ENCODE measurements at regions not wholly inside any gene's neighbourhood (a gene's known extent, or its start where the extent isn't known, plus 50 kb on each side); places are given as distances from the start of the nearest gene placed in this dataset.

DNA sequence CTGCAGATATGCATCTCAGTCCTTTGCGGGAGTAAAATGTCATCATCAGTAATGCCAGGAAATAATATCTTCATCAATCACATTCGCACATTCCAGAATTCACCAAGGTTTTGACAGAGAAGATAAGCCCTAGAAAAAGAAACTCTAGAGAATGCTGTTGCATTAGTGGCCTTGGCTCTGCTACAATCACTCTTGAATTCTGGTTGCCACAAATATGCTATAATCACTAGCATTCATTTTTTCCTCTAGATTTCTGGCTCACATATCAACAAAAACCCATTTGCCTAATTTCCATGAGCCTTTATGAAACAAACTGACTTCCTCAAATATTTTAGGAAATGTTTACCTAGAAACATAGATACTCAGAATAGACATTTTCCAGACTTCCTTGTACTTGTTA lies 653.4 kb downstream of the ANXA1 start:
- no peak for DNase-seq

DNA sequence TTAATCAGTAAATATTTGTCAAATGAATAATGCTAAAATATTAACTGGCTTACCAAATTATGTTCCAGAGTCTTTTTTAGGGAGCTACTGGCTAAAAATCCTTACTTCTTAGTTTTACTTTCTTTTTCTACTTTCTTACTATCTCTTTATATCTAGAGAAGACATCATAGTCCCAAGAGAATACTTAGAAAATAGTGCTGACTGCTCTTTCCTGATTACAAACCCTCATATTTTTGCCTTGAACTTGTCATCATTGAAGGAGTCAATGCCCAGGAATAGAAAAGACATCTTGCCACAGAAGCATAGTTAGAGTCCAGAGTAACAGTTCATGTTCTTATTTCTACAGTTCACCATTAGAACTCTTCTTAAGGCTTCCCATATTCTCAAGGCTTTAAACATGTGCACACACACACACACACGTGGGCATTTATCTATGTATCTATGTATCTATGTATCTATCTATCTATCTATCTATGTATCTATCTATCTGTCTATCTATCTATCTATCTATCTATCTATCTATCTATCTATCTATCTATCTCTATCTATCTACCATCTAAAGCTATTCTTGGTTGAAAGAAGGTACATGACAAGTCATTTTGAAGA lies 654.3 kb downstream of the ANXA1 start:
- DNase-seq, result no peak

- no peak for DNase-seq
These were observed 655.2 kb downstream of the ANXA1 start for GRCh38 chr9:73806876-73807275.

DNA sequence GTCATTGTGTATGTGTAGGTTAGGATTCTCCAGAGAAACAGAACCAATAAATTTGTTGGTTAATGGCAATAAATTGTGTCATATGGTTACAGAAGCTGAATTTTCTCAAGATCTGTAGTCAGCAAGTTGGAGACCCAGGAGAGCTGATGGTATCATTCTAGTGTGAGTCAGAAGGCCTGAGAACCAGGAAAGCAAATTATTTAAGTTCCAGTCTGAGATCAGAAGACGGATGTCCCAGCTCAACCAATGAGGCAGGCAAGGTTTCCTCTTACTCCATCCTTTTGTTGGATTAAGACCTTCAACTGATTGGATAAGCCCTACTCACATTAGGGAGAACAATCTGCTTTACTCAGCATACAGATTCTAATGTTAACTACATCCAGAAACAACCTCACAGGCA lies 656.3 kb downstream of the ANXA1 start:
- DNase-seq, result no peak

DNA sequence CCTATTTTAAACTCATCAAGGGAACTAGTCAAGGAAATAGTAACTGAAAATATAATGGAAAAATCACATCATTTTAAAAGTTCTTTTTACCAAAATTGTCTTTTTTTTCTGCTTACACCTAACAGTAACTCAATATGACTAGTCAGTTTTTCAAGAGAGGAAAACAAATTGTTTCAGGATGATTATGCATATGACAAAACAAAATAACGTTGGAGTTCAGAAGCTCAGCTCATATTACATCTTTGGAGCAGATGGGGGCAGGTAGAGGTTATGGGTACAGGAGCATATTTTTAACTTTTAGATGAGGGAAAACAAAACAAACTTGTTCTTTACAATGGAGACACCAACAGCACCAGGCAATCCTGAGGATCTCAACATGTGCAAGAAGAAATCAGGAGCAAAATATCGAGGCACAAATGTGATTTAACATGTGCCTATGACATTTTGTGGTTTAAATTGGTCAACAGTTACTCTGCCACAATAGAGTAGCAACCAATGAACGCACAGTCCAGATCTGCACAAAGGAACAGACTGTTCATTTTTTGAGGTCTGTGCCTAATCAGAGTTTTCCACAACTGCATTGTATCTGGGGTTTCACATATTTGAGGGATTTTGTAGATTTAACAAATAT lies 659.0 kb downstream of the ANXA1 start:
- no peak for DNase-seq

DNA sequence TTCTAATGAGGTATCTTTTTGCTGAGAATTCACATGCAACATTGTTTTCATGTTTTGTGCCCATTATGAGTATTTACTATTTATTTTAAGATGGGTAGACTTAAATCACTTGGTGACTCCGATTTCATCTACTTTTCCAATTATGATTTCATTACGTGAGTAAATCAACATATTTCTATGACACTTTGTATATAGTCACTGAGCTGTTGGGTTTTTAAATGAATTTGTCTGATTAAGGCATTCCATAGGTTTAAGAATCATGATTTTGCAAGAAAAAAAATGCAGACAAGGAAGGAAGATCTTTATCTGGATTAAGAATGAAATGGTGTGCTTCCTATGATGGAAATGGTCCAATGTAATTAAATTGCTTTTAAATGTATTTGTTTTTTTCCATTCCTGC lies 661.9 kb downstream of the ANXA1 start:
- DNase-seq, result no peak

- DNase-seq, result no peak
These were observed 665.2 kb downstream of the ANXA1 start for GRCh38 chr9:73816905-73817304.

DNA sequence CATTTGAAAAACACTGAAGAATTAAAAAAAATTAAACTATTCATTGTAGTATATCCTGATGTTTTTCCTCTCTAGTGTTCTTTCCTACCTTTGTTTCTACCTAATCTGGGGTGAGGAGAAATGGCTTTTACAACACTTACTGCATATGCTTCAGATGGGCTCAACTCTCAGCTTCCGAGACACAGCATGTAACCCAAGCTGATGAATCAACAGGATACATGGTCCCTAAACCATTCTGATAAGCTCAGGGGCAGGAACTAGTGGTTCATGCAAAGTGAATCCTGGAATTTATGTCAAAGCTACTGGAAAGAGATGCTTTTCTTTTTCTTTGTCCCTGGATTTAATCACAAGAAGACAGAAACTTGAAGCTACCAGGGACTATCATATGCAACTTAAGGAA lies 672.5 kb upstream of the RORB start:
- no peak for DNase-seq

DNA sequence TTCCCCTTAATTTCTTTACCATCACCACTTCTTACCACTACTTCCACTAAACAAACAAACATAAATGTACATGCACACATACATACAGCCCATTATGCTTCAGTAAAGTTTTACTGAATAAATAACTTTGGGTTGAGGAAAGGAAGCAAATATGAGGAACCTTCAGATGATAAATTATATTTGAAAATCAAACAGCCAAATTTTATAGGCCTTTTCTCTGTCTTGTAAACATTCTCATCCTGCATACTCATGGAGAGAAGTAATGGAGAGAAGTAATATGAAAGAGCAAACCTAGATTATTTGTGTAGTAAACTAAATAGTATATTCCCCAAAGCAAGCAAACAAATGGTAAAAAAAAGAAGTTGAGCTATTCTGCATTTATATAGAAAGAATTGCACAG lies 658.3 kb upstream of the RORB start:
- DNase-seq, result no peak

DNA sequence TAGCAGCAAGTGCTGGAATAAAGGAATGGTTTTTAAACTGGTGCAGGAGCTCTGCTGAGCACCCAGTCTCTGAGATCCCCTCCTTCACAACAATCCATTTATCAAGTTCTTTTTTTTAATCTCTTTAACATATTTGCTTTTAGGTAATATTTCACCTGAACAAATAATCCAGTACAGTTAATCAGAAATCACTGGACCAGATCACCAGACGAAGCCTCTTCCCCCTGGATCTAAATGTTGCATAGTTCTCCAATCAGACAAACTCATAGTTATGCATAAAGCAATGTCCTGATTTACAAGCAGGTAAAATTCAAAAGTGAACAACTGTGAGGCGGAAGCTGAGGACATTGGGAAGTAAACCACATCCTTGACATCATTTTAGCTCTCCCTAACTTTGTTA lies 657.7 kb upstream of the RORB start:
- DNase-seq, result no peak

GRCh38 chr9:73841018-73841417 lies 656.1 kb upstream of the RORB start:
- DNase-seq, result no peak

DNA sequence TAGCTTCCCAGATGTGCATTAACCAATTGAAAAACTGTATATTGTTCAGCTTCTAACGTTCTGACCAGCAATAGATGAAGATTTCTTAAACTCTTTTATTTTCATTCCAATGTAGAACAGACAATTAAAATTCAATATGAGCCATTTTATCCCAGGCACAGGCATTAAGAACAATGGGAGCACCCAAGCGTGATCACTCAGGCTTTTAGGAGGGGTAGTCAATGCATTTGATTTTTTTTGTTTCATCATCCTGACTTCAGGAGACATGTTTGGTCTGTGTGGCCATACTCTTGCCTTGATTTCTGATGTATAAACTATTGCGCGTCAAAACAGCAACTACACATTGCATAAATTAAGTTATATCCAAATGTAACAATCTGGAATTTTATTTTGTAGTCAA lies 653.0 kb upstream of the RORB start:
- DNase-seq, result peak; percentile 49

GRCh38 chr9:73845539-73845938 lies 651.6 kb upstream of the RORB start:
- DNase-seq, result no peak

DNA sequence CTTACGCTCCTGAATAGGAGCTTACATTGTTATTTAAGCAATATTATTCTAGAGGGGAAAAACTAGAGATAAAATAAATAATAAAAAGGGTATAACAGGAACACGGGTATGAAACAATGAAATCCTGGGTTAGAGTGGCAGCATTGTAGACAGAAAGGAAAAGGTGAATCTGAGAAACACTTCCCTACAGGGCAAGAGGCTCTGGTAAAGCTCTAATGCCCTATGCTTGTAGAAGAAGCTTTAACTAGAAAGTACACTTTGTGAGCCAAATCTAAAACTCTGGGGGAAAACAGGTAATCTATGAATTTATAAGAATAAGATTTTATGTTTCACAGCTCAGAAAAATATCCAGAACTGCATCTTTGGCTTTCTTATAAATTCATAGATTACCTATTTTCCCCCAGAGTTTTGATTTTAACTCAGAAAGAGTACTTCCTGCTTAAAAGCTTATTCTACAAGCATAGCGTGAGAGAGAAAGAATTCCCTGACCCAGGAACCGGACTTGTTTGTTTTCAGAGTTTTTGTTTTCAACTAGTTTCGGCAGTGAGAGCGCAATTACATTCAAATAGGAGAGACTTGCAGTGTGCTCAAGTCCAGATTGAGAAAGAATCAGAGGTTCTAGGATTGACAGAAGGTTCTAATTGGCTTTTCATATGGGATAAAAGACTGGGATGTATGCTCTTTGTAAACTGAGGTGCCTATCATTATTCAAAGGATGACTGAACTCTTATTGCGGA lies 651.0 kb upstream of the RORB start:
- no peak for DNase-seq

GRCh38 chr9:73847536-73847935 lies 649.6 kb upstream of the RORB start:
- no peak for DNase-seq

DNA sequence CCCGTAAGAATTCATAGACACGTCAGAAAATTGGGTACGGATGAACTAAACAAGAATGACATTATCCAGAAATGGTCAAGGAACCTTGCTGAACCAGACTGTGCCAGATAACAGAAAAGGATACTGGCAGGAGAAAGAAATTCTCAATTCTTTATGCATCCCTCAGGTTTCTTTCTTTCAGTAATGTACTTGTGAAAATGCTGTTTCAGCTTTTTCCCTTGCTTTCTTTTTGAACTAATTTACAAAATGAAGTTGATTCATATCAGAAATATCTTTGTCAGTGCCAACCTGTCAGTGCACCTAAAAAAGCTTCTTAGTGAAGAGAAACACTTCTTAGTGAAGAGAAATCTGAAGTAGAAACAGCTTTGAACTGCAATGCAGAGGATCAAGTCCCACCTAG lies 643.6 kb upstream of the RORB start:
- no peak for DNase-seq

DNA sequence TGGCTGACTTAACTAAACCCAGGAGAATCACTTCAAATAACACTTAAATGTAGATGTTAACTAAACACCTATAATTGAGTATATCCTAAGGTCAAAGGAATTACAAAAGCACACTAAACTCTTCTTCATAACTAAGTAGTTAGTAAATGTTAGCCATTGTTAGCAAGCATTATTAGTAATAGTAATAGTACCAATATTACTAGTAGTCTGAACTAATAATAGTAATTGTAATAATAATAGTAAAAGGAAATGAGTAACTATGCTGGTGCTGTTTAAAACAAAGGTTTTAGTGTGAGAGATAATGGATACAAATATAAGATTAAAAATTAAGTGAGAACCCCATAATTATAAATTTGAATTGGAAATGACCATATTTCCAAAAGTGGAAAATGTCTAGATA lies 641.9 kb upstream of the RORB start:
- DNase-seq, result no peak

DNA sequence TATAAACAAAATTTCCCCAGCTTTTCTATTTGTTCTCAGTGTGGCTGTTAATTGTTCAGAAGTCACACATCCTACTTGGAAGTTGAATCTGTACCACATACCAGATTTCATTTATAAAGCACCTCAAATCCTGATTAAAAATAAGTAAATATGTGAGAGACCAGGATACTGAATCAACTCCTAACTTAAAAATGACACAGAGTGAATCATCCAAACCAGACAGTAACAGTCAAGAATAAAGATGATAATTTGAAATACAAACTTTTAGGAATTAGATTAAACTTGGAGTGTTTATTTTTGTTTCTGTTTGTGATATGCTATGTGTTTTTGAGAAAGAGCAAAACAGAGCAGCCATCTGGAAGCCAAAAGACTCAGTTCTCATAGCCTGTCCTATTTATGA lies 633.2 kb upstream of the RORB start:
- DNase-seq, result no peak

- DNase-seq, result no peak
These were observed 630.7 kb upstream of the RORB start for GRCh38 chr9:73866451-73866850.

GRCh38 chr9:73869264-73869663 lies 627.9 kb upstream of the RORB start:
- DNase-seq, result peak; percentile 16

GRCh38 chr9:73871636-73872035 lies 625.5 kb upstream of the RORB start:
- DNase-seq, result no peak

DNA sequence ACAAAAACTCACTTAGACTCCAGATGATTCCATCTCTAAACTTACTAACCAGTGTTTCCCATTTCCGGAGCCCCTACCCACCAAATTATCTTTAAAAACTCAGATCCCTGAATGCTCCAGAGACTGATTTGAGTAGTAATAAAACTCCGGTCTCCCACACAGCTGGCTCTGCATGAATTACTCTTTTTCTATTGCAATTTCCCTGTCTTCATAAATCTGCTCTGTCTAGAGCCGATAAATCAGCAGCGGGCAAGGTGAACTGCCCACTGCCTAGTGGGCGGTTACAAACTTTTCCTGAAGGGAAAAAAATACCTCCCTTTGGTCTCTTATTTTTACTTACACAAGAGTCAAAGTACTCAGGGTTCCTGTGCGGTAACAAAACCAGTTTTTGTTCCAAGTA lies 624.4 kb upstream of the RORB start:
- no peak for DNase-seq

DNA sequence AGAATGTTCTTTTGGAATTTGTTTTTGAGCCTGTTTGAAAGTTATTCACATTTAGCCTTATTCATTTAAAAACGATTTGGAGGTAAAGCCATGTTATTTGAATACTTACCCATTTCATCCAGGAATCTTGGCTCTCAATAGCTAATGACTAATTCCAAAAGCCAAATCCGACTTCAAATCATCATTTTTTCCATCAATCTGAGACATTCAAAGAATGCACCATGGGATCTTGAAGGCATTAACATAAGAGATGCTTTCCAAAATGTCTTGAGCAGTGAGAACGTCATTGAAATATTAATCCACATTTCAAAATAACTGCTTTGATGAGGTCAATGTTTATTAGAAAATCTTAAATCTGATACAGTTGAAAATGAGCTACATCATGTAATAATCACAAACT lies 617.0 kb upstream of the RORB start:
- DNase-seq, result no peak

- DNase-seq, result no peak
These were observed 608.1 kb upstream of the RORB start for GRCh38 chr9:73889023-73889422.
